ENCODE measurements at regions not wholly inside any gene's neighbourhood (a gene's known extent, or its start where the extent isn't known, plus 50 kb on each side); places are given as distances from the start of the nearest gene placed in this dataset.

DNA sequence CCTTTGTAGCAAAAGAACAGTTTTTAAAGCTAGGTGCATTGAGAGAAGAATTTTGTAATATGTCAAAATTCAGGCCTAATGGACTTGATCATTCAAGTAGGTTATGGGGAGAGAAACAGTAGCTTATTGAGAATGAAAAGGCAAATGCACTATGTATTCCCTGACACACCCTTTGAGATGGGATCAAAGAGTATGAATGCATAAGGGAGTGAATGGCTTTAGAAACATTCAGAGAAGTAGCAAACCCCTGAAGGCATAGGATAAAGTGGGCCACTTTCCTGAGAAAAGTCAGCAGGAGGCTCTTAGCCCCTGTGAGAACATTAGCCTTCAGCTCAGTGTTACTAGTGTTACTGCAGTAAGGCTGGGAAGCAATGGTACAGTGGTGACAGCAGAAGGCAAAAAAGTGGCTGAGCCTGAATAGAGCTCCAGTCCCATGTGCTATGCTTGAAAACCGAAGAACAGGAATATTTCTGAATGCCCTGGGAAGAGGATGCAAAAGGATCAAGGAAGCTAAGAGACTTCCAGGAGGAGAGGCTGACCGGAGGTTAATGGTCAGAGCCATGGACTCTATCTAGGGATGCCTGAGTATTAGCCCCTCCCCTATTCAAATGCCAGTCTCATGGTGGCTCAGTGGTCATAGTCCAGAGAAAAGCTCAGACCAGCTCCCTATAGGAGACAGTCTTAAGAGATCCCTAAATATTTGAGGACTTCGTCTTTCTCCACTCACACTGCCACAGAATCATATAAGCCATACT is 218.2 kb upstream of the SGO1 start (continued):
- TF ChIP-seq, protein P1, sequence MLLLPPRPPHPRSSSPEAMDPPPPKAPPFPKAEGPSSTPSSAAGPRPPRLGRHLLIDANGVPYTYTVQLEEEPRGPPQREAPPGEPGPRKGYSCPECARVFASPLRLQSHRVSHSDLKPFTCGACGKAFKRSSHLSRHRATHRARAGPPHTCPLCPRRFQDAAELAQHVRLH (tag by site-specific recombination; IDR thresholded peaks at IDR 0.05): no peak

DNA sequence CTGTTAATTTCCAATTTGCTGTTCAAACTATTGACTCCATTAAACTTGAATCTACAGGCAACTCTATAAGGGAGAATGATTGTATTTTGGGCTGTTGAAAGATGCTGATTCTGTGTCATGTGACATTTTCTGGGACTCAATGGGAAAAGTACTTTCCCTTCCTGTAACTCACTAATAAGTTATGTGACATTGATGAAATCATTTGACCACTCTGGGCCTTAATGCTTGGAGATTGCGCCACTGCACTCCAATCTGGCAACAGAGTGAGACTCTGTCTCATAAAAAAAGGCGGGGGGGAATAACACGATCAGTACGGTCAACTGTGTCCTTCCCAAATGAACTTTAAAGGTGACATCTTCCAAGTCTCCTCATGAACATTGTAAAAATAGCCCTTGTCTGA is 215.2 kb upstream of the SGO1 start:
- POLR2A ChIA-PET: no interaction called here
- H3K27ac ChIP-seq (ENCODE audit: extremely low read depth, low read depth, low read length): no peak overlapping the region
- CTCF ChIA-PET: no interaction called here

DNA sequence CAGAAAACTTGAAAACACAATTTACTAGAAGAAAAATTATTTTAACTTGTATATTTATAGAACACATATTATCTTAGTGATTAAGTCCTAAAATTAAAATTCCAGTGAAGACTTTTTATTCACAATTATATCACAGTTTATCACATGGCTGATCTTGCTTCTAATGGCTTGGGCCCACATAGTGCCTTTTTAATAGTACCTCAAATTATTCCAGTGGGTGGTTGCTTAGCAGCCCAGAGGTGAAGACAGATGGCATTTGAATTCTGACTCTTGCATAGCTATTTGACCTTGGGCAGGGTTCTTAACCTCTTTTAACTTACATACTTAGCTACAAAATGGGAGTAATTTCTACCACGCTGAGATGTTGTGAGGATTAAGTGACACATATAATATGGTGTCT is 214.7 kb upstream of the SGO1 start:
- H3K4me3 ChIP-seq (ENCODE audit: low read depth, low read length): no peak overlapping the region
- no peak overlapping the region for H3K27ac ChIP-seq (ENCODE audit: extremely low read depth, low read depth, low read length)
- no peaks in the 10 kb centered on the region for H3K4me1 ChIP-seq (ENCODE audit: control insufficient read depth, insufficient read depth, low read length)
- no peaks in the 10 kb centered on the region for H3K36me3 ChIP-seq (ENCODE audit: control insufficient read depth in 2 of 2, insufficient read depth in 1 of 2, low read length in 2 of 2)
- no peaks in the 10 kb centered on the region for H3K9me3 ChIP-seq (ENCODE audit: control insufficient read depth, insufficient read depth, low read depth, low read length)
- CTCF ChIA-PET: no interaction called here
- no peak for TF ChIP-seq ZNF214 (tag by site-specific recombination; IDR thresholded peaks at IDR 0.05; ENCODE audit: borderline replicate concordance)
- POLR2A ChIA-PET: no interaction called here

More for the DNA sequence above, 215.2 kb upstream of the SGO1 start:
- Histone ChIP-seq H3K36me3 (ENCODE audit: control insufficient read depth in 2 of 2, insufficient read depth in 1 of 2, low read length in 2 of 2) (no peaks in the 10 kb centered on the region), H3K4me1 (ENCODE audit: control insufficient read depth, insufficient read depth, low read length) (no peaks in the 10 kb centered on the region), H3K9me3 (ENCODE audit: control insufficient read depth, insufficient read depth, low read depth, low read length) (no peaks in the 10 kb centered on the region), H3K4me3 (ENCODE audit: low read depth, low read length) (no peak overlapping the region)
- no peak for TF ChIP-seq ZNF623 (tag by site-specific recombination; IDR thresholded peaks at IDR 0.05)
- no peak for TF ChIP-seq ZNF677 (tag by site-specific recombination; IDR thresholded peaks at IDR 0.05)
- no peak for TF ChIP-seq ZNF324 (tag by site-specific recombination; IDR thresholded peaks at IDR 0.05)
- TF ChIP-seq, protein P2, sequence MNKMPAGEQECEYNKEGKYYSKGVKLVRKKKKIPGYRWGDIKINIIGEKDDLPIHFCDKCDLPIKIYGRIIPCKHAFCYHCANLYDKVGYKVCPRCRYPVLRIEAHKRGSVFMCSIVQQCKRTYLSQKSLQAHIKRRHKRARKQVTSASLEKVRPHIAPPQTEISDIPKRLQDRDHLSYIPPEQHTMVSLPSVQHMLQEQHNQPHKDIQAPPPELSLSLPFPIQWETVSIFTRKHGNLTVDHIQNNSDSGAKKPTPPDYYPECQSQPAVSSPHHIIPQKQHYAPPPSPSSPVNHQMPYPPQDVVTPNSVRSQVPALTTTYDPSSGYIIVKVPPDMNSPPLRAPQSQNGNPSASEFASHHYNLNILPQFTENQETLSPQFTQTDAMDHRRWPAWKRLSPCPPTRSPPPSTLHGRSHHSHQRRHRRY (tag by site-specific recombination; IDR thresholded peaks at IDR 0.05): no peak
- TF ChIP-seq KLF10 (tag by site-specific recombination; IDR thresholded peaks at IDR 0.05): no peak
- no peak for TF ChIP-seq ZNF585B (tag by site-specific recombination; IDR thresholded peaks at IDR 0.05)
- TF ChIP-seq ZNF157 (tag by site-specific recombination; IDR thresholded peaks at IDR 0.05): no peak
- TF ChIP-seq RBAK (tag by site-specific recombination; IDR thresholded peaks at IDR 0.05): no peak
- no peak for TF ChIP-seq ZNF664 (tag by site-specific recombination; IDR thresholded peaks at IDR 0.05)
- TF ChIP-seq ZNF248 (tag by site-specific recombination; IDR thresholded peaks at IDR 0.05): no peak
- TF ChIP-seq ZNF132 (tag by site-specific recombination; IDR thresholded peaks at IDR 0.05; ENCODE audit: borderline replicate concordance): no peak
- no peak for TF ChIP-seq PRDM1 (tag by site-specific recombination; IDR thresholded peaks at IDR 0.05)
- no peak for TF ChIP-seq ZNF169 (tag by site-specific recombination; IDR thresholded peaks at IDR 0.05)
- no peak for TF ChIP-seq ZNF350 (tag by site-specific recombination; IDR thresholded peaks at IDR 0.05)
- no peak for TF ChIP-seq YY1 (tag by site-specific recombination; IDR thresholded peaks at IDR 0.05)
- TF ChIP-seq ZNF629 (tag by site-specific recombination; IDR thresholded peaks at IDR 0.05): no peak
- no peak for TF ChIP-seq OVOL3 (tag by site-specific recombination; IDR thresholded peaks at IDR 0.05)
- TF ChIP-seq ZNF121 (tag by site-specific recombination; IDR thresholded peaks at IDR 0.05): no peak
- no peak for TF ChIP-seq ZFP37 (tag by site-specific recombination; IDR thresholded peaks at IDR 0.05)

DNA sequence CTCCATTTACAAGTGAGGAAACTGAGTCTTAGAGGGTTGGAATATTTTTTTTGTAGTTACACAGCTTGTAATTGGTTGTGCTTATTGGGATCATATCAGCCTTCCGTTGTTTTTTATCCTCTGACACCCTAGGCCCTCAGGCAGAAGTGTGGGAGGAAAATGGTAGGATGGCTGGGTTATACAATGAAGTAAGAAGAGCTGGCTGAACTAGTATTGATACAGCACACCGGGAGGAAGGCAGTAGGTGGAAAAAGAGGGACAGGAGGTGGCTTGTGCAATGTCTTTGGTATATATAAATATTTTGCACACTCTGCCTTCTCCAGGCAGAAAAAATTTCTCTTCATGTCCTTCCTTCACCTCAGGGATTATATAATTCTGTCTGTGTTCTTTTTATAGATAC is 214.3 kb upstream of the SGO1 start:
- Histone ChIP-seq H3K9me3 (ENCODE audit: control insufficient read depth, insufficient read depth, low read depth, low read length) (no peaks in the 10 kb centered on the region), H3K4me1 (ENCODE audit: control insufficient read depth, insufficient read depth, low read length) (no peaks in the 10 kb centered on the region), H3K27ac (ENCODE audit: extremely low read depth, low read depth, low read length) (no peak overlapping the region), H3K36me3 (ENCODE audit: control insufficient read depth in 2 of 2, insufficient read depth in 1 of 2, low read length in 2 of 2) (no peaks in the 10 kb centered on the region), H3K4me3 (ENCODE audit: low read depth, low read length) (no peak overlapping the region)
- CTCF ChIA-PET: no interaction called here
- POLR2A ChIA-PET: no interaction called here
- no peak for TF ChIP-seq ZNF707 (tag by site-specific recombination; IDR thresholded peaks at IDR 0.05)
- no peak for TF ChIP-seq ZNF416 (tag by site-specific recombination; IDR thresholded peaks at IDR 0.05)
- TF ChIP-seq ZNF768 (tag by site-specific recombination; IDR thresholded peaks at IDR 0.05): no peak
- no peak for TF ChIP-seq ZNF561 (tag by site-specific recombination; IDR thresholded peaks at IDR 0.05; ENCODE audit: borderline replicate concordance)
- no peak for TF ChIP-seq ZNF155 (tag by site-specific recombination; IDR thresholded peaks at IDR 0.05)
- TF ChIP-seq, protein P3, sequence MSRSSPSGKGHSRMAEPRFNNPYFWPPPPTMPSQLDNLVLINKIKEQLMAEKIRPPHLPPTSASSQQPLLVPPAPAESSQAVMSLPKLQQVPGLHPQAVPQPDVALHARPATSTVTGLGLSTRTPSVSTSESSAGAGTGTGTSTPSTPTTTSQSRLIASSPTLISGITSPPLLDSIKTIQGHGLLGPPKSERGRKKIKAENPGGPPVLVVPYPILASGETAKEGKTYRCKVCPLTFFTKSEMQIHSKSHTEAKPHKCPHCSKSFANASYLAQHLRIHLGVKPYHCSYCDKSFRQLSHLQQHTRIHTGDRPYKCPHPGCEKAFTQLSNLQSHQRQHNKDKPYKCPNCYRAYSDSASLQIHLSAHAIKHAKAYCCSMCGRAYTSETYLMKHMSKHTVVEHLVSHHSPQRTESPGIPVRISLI (tag by site-specific recombination; IDR thresholded peaks at IDR 0.05): no peak
- TF ChIP-seq ZNF10 (tag by site-specific recombination; IDR thresholded peaks at IDR 0.05): no peak
- no peak for TF ChIP-seq MYNN (tag by site-specific recombination; IDR thresholded peaks at IDR 0.05; ENCODE audit: borderline replicate concordance)
- no peak for TF ChIP-seq YY2 (tag by site-specific recombination; IDR thresholded peaks at IDR 0.05)
- TF ChIP-seq ZNF354C (tag by site-specific recombination; IDR thresholded peaks at IDR 0.05; ENCODE audit: borderline replicate concordance, low read depth): no peak
- no peak for TF ChIP-seq ZNF837 (tag by site-specific recombination; IDR thresholded peaks at IDR 0.05)
